BLaER1 treated with 17β-estradiol and CSF1 and Interleukin-3, amounts not matched to agents 10 nM and 100 nM (cell line): ENCODE measurements at regions not wholly inside any gene's neighbourhood (a gene's known extent, or its start where the extent isn't known, plus 50 kb on each side); places are given as distances from the start of the nearest gene placed in this dataset.
"Not testable (repeated sequence)": the region's sequence is repeated elsewhere in the genome, so short reads cannot be mapped to it uniquely, and the experiment has no call there.

Source experiments
- H3K27ac ChIP-seq, 11 experiments: shearing (Covaris generic); formaldehyde crosslinking; 2 replicates each; pipeline ENCODE4 v1.8.1; 2022
- H3K27me3 ChIP-seq, 11 experiments: shearing (Covaris generic); formaldehyde crosslinking; 2 replicates each; pipeline ENCODE4 v1.8.1; 2022
- H3K36me3 ChIP-seq, 11 experiments: shearing (Covaris generic); formaldehyde crosslinking; 2 replicates each; pipeline ENCODE4 v1.8.1; 2022
- H3K4me1 ChIP-seq, 10 experiments: shearing (Covaris generic); formaldehyde crosslinking; 2 replicates each; pipeline ENCODE4 v1.8.1; 2022
- H3K4me2 ChIP-seq, 11 experiments: shearing (Covaris generic); formaldehyde crosslinking; 2 replicates each; pipeline ENCODE4 v1.8.1; 2022
- H3K4me3 ChIP-seq, 10 experiments: shearing (Covaris generic); formaldehyde crosslinking; 2 replicates each; pipeline ENCODE4 v1.8.1; 2022
- H3K9ac ChIP-seq, 11 experiments: shearing (Covaris generic); formaldehyde crosslinking; 2 replicates each; pipeline ENCODE4 v1.8.1; 2022
- H3K9me3 ChIP-seq, 11 experiments: shearing (Covaris generic); formaldehyde crosslinking; replicated peaks in 1 of 11; 2 replicates each; pipeline ENCODE4 v1.8.1; 2022
- H4K20me1 ChIP-seq, 11 experiments: shearing (Covaris generic); formaldehyde crosslinking; 2 replicates each; pipeline ENCODE4 v1.8.1; 2022
- Cebpa-rat ChIP-seq, 11 experiments: shearing (Covaris generic); IDR thresholded peaks; 2 replicates each; pipeline ENCODE4 v1.8.1; 2022

- Histone ChIP-seq H3K36me3 (no peaks in the 10 kb centered on the region), H3K27me3 (no peaks in the 10 kb centered on the region), H3K4me2 (no peak overlapping the region), H3K9me3 (no peaks in the 10 kb centered on the region), H4K20me1 (no peaks in the 10 kb centered on the region), H3K4me1 (peaks cover 0 to 6% (median 0%) of the 10 kb centered on the region in 10 experiments; a peak in 2 of 20 replicates), H3K4me3 (no peak overlapping the region), H3K9ac (no peak overlapping the region), H3K27ac (no peak overlapping the region)
- TF ChIP-seq Cebpa-rat (IDR thresholded peaks at IDR 0.05) = no peak
These were observed 238.6 kb downstream of the MEX3B start for GRCh38 chr15:81807186-81807585.

GRCh38 chr15:81795899-81796298, 249.9 kb downstream of the MEX3B start:
- no peak for TF ChIP-seq Cebpa-rat (IDR thresholded peaks at IDR 0.05)
- no peaks in the 10 kb centered on the region for H4K20me1 ChIP-seq
- H3K9me3 ChIP-seq = no peaks in the 10 kb centered on the region

GRCh38 chr15:81792646-81793045, 253.2 kb downstream of the MEX3B start:
- H3K9ac ChIP-seq = no peak overlapping the region
- no peak for TF ChIP-seq Cebpa-rat (IDR thresholded peaks at IDR 0.05)
- no peak overlapping the region for H3K4me2 ChIP-seq
- no peaks in the 10 kb centered on the region for H3K27me3 ChIP-seq
- no peak overlapping the region for H3K4me3 ChIP-seq
- no peaks in the 10 kb centered on the region for H3K4me1 ChIP-seq
- H4K20me1 ChIP-seq = no peaks in the 10 kb centered on the region
- no peaks in the 10 kb centered on the region for H3K9me3 ChIP-seq
- H3K36me3 ChIP-seq = no peaks in the 10 kb centered on the region
- no peak overlapping the region for H3K27ac ChIP-seq

More at GRCh38 chr15:81795899-81796298, 249.9 kb downstream of the MEX3B start:
- no peak overlapping the region for H3K9ac ChIP-seq
- no peak overlapping the region for H3K27ac ChIP-seq
- no peaks in the 10 kb centered on the region for H3K4me1 ChIP-seq
- no peak overlapping the region for H3K4me3 ChIP-seq
- no peaks in the 10 kb centered on the region for H3K27me3 ChIP-seq
- no peak overlapping the region for H3K4me2 ChIP-seq
- no peaks in the 10 kb centered on the region for H3K36me3 ChIP-seq

- not testable (repeated sequence) for H3K27me3 ChIP-seq, H3K9ac ChIP-seq, H3K36me3 ChIP-seq, H4K20me1 ChIP-seq, H3K4me3 ChIP-seq, H3K27ac ChIP-seq, H3K9me3 ChIP-seq, H3K4me2 ChIP-seq, H3K4me1 ChIP-seq
These were observed 254.5 kb downstream of the MEX3B start for GRCh38 chr15:81791322-81791721.

- Histone ChIP-seq H3K9me3 (peaks cover 0 to 5% (median 0%) of the 10 kb centered on the region in 11 experiments; a peak in 2 of 22 replicates), H3K9ac (no peak overlapping the region), H3K4me1 (peaks cover 0 to 6% (median 0%) of the 10 kb centered on the region in 10 experiments; a peak in 2 of 20 replicates), H3K4me2 (no peak overlapping the region), H4K20me1 (no peaks in the 10 kb centered on the region), H3K27me3 (no peaks in the 10 kb centered on the region), H3K27ac (no peak overlapping the region), H3K36me3 (no peaks in the 10 kb centered on the region), H3K4me3 (no peak overlapping the region)
- TF ChIP-seq Cebpa-rat (IDR thresholded peaks at IDR 0.05) = no peak
These were observed 256.4 kb downstream of the MEX3B start for GRCh38 chr15:81789403-81789802.

- Histone ChIP-seq H3K4me3 (no peak overlapping the region), H3K36me3 (no peaks in the 10 kb centered on the region), H3K9me3 (peaks cover 0 to 5% (median 0%) of the 10 kb centered on the region in 11 experiments; a peak in 2 of 22 replicates), H3K4me1 (peaks cover 0 to 20% (median under 1%) of the 10 kb centered on the region in 10 experiments; a peak in 10 of 20 replicates), H3K9ac (no peak overlapping the region), H3K27ac (no peak overlapping the region), H4K20me1 (no peaks in the 10 kb centered on the region), H3K27me3 (no peaks in the 10 kb centered on the region), H3K4me2 (no peak overlapping the region)
- TF ChIP-seq Cebpa-rat (IDR thresholded peaks at IDR 0.05) = no peak
These were observed 259.0 kb downstream of the MEX3B start for GRCh38 chr15:81786776-81787175.

- H3K9ac ChIP-seq = no peak overlapping the region
- no peak overlapping the region for H3K4me3 ChIP-seq
- no peak overlapping the region for H3K4me2 ChIP-seq
- peaks cover 0 to 5% (median 0%) of the 10 kb centered on the region in 11 experiments; a peak in 2 of 22 replicates for H3K9me3 ChIP-seq
- peaks cover 0 to 31% (median 10%) of the 10 kb centered on the region in 10 experiments; a peak in 12 of 20 replicates for H3K4me1 ChIP-seq
- H3K27me3 ChIP-seq = no peaks in the 10 kb centered on the region
- H3K36me3 ChIP-seq = no peaks in the 10 kb centered on the region
- H3K27ac ChIP-seq = no peak overlapping the region
- no peaks in the 10 kb centered on the region for H4K20me1 ChIP-seq
- TF ChIP-seq Cebpa-rat (IDR thresholded peaks at IDR 0.05) = no peak
These were observed 260.1 kb downstream of the MEX3B start for GRCh38 chr15:81785679-81786078.

- Histone ChIP-seq H3K36me3 (no peaks in the 10 kb centered on the region), H3K9me3 (peaks cover 0 to 5% (median 0%) of the 10 kb centered on the region in 11 experiments; a peak in 2 of 22 replicates), H3K27me3 (no peaks in the 10 kb centered on the region), H3K4me1 (peaks cover 0 to 34% (median 11%) of the 10 kb centered on the region in 10 experiments; a peak in 12 of 20 replicates), H3K4me3 (no peak overlapping the region), H3K27ac (no peak overlapping the region), H3K9ac (no peak overlapping the region), H3K4me2 (no peak overlapping the region), H4K20me1 (no peaks in the 10 kb centered on the region)
- no peak for TF ChIP-seq Cebpa-rat (IDR thresholded peaks at IDR 0.05)
These were observed 260.6 kb downstream of the MEX3B start for GRCh38 chr15:81785181-81785580.

- H3K27ac ChIP-seq = no peak overlapping the region
- peaks cover 0 to 5% (median 0%) of the 10 kb centered on the region in 11 experiments; a peak in 2 of 22 replicates for H3K9me3 ChIP-seq
- H3K4me1 ChIP-seq = peaks cover 0 to 34% (median 11%) of the 10 kb centered on the region in 10 experiments; a peak in 12 of 20 replicates
- no peak for TF ChIP-seq Cebpa-rat (IDR thresholded peaks at IDR 0.05)
- H3K36me3 ChIP-seq = no peaks in the 10 kb centered on the region
- no peaks in the 10 kb centered on the region for H4K20me1 ChIP-seq
- no peak overlapping the region for H3K9ac ChIP-seq
- 0 out of 22 replicates have a peak overlapping the region, but pooled peaks of 1 of the 11 experiments have one; percentile 30 for H3K4me2 ChIP-seq
- no peak overlapping the region for H3K4me3 ChIP-seq
- no peaks in the 10 kb centered on the region for H3K27me3 ChIP-seq
These were observed 261.1 kb downstream of the MEX3B start for GRCh38 chr15:81784751-81785150.

GRCh38 chr15:81783586-81783985, 262.2 kb downstream of the MEX3B start:
- Histone ChIP-seq H3K9ac (no peak overlapping the region), H3K36me3 (no peaks in the 10 kb centered on the region), H3K4me1 (peaks cover 0 to 34% (median 11%) of the 10 kb centered on the region in 10 experiments; a peak in 12 of 20 replicates), H3K4me2 (no peak overlapping the region), H3K4me3 (no peak overlapping the region), H4K20me1 (no peaks in the 10 kb centered on the region), H3K27me3 (no peaks in the 10 kb centered on the region), H3K27ac (no peak overlapping the region), H3K9me3 (peaks cover 0 to 5% (median 0%) of the 10 kb centered on the region in 11 experiments; a peak in 2 of 22 replicates)
- TF ChIP-seq Cebpa-rat (IDR thresholded peaks at IDR 0.05) = no peak
